ENCODE measurements at regions not wholly inside any gene's neighbourhood (a gene's known extent, or its start where the extent isn't known, plus 50 kb on each side); places are given as distances from the start of the nearest gene placed in this dataset.

- Mint-ChIP-seq H3K36me3 (no peaks in the 10 kb centered on the region), H3K4me3 (no peak overlapping the region)
- TF ChIP-seq, protein P1, sequence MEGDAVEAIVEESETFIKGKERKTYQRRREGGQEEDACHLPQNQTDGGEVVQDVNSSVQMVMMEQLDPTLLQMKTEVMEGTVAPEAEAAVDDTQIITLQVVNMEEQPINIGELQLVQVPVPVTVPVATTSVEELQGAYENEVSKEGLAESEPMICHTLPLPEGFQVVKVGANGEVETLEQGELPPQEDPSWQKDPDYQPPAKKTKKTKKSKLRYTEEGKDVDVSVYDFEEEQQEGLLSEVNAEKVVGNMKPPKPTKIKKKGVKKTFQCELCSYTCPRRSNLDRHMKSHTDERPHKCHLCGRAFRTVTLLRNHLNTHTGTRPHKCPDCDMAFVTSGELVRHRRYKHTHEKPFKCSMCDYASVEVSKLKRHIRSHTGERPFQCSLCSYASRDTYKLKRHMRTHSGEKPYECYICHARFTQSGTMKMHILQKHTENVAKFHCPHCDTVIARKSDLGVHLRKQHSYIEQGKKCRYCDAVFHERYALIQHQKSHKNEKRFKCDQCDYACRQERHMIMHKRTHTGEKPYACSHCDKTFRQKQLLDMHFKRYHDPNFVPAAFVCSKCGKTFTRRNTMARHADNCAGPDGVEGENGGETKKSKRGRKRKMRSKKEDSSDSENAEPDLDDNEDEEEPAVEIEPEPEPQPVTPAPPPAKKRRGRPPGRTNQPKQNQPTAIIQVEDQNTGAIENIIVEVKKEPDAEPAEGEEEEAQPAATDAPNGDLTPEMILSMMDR (IDR thresholded peaks at IDR 0.05; ENCODE audit: unreplicated experiment): no peak
Measured at GRCh38 chr10:4733843-4734224, 92.2 kb upstream of the AKR1E2 start.

DNA sequence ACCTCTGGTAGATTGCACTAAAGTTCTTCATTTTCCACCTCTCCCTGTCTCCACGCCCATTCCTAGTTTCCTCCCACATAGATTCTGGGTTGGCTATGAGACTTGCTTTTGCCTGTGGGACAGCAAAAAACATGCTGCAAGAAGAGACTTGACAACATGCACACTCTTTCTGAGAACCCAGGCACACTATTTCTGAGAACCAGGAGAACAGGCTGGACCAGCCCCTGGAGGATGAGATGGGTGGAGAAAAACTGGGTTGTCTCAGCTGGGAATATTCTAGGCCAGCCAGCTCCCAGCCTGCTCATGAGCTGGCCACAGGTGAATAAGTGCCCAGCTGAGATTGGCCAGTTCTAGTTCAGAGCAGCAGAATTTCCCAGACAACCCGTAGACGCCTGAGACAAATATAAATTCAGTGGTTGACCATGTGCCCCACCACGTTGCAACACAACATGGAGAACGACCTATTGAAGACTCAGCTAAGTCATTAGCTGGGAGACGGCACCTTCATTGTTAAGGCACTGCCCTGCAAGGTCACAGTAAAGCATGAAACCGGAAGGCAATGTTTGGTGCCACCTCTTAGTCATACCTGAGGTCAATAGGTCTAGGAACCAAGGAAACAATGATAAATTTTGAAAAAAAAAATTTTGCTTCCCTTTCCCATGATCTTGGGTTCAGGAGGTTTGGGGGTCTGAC, 92.7 kb upstream of the AKR1E2 start:
- Mint-ChIP-seq H3K27me3 (ENCODE audit: low read depth) (no peaks in the 10 kb centered on the region), H3K4me1 (peaks cover 6% of the 10 kb centered on the region), H3K9me3 (no peaks in the 10 kb centered on the region), H3K27ac (no peak overlapping the region), H3K36me3 (no peaks in the 10 kb centered on the region), H3K4me3 (no peak overlapping the region)
- no peak for DNase-seq (ENCODE audit: low spot score in 2 of 2, unreplicated experiment in 2 of 2)
- TF ChIP-seq, protein P1 (IDR thresholded peaks at IDR 0.05; ENCODE audit: unreplicated experiment): no peak

More at GRCh38 chr10:4733843-4734224, 92.2 kb upstream of the AKR1E2 start:
- no peak overlapping the region for H3K27ac Mint-ChIP-seq
- DNase-seq (ENCODE audit: low spot score in 2 of 2, unreplicated experiment in 2 of 2): no peak
- peaks cover 6% of the 10 kb centered on the region for H3K4me1 Mint-ChIP-seq
- no peaks in the 10 kb centered on the region for H3K27me3 Mint-ChIP-seq (ENCODE audit: low read depth)
- no peaks in the 10 kb centered on the region for H3K9me3 Mint-ChIP-seq

DNA sequence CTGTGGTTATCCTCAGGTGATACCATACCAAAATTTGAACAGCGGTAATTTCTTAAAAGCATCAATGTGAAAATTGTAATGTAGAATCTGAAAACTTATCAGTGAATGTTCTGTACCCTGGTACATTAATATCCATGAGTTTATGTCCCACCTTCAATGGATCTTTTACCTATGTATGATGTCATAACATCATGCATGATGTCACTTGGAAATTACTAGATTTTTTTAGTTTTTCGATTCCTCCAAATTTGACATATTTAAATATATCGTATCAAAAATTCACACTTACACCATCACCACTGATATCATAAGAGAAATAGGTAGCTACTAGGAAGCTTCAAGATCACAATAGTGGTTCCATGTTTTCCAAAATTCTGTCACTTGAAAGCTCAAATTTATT, 95.0 kb upstream of the AKR1E2 start:
- H3K36me3 Mint-ChIP-seq: no peaks in the 10 kb centered on the region
- no peak overlapping the region for H3K27ac Mint-ChIP-seq
- no peak overlapping the region for H3K4me3 Mint-ChIP-seq
- no peaks in the 10 kb centered on the region for H3K27me3 Mint-ChIP-seq (ENCODE audit: low read depth)
- DNase-seq (ENCODE audit: low spot score in 2 of 2, unreplicated experiment in 2 of 2): no peak
- TF ChIP-seq, protein P1 (IDR thresholded peaks at IDR 0.05; ENCODE audit: unreplicated experiment): no peak
- H3K4me1 Mint-ChIP-seq: peaks cover 7% of the 10 kb centered on the region
- H3K9me3 Mint-ChIP-seq: no peaks in the 10 kb centered on the region

DNA sequence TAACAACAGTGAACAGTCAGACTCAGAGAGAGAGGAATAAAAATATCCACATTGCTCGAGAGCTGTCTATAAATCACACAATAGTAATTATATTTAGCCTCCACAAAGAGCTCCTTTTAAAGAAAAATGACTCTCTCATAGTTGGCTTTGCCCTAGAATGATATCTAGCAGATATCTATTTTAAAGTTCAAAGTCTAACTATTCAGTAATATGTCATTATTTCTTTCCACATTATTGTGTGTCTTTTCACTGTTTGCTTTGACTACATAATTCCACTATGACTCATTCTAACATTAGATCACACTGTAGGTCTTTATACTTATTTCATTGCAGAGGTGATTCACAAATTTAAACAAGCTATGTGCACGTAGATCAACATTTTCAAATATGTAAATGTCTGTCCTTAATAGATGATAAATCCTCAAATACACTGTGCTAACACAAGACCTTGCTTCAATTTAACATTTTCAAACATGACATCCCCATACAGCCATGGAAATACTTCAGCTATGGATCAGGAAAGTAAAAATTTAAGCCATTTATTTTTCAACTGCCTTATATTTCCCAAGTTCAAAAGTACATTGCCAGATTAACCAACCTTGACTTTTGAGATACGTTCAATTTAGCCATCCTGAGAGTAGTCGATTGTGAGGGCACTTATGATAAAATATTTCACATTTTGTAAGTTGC, 99.9 kb upstream of the AKR1E2 start:
- TF ChIP-seq, protein P1 (IDR thresholded peaks at IDR 0.05; ENCODE audit: unreplicated experiment): no peak
- Mint-ChIP-seq H3K9me3 (peaks cover 3% of the 10 kb centered on the region), H3K27me3 (ENCODE audit: low read depth) (no peaks in the 10 kb centered on the region), H3K4me3 (no peak overlapping the region), H3K27ac (peak overlapping the region; percentile 57), H3K36me3 (no peaks in the 10 kb centered on the region), H3K4me1 (peaks cover 14% of the 10 kb centered on the region)
- DNase-seq (ENCODE audit: low spot score in 2 of 2, unreplicated experiment in 2 of 2): no peak

DNA sequence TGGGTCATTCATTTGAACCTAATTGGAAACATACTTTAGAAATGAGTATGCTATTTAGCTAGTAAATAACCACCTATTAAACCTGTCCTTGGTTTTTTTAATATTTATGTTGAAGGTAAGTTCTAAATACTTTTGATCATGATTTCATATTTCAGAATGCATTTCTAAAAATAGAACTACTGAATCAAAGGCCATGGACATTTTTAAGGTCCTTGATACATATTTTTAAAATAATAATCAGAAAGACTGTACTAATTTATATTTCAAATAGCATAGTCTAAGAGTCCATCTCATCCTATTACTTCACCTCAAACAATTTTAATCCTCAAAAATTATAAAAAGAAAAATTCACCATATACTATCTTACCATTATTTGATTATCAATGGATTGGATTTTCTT, 102.1 kb upstream of the AKR1E2 start:
- no peak for DNase-seq (ENCODE audit: low spot score in 2 of 2, unreplicated experiment in 2 of 2)
- Mint-ChIP-seq H3K36me3 (no peaks in the 10 kb centered on the region), H3K27me3 (ENCODE audit: low read depth) (no peaks in the 10 kb centered on the region), H3K27ac (no peak overlapping the region), H3K4me3 (no peak overlapping the region), H3K9me3 (peaks cover 9% of the 10 kb centered on the region), H3K4me1 (peaks cover 14% of the 10 kb centered on the region)
- TF ChIP-seq, protein P1 (IDR thresholded peaks at IDR 0.05; ENCODE audit: unreplicated experiment): no peak
